Gastroesophageal sphincter (tissue), 3 donors: ENCODE measurements at regions not wholly inside any gene's neighbourhood (a gene's known extent, or its start where the extent isn't known, plus 50 kb on each side); places are given as distances from the start of the nearest gene placed in this dataset.
"Not testable (repeated sequence)": the region's sequence is repeated elsewhere in the genome, so short reads cannot be mapped to it uniquely, and the experiment has no call there.

Experiments used
- CTCF ChIP-seq, 4 experiments: fragments of 200-600 bp in 2 of 4; fragments of 450-650 bp in 2 of 4; sonication (generic) in 1 of 4; IDR thresholded peaks; one replicate each; pipeline ENCODE4 v1.5.1; 2017 to 2019; ENCODE audit warnings: antibody characterized with exemption in 4 of 4, mild to moderate bottlenecking in 2 of 4, moderate library complexity in 2 of 4
- EP300 ChIP-seq: sonication (generic); formaldehyde crosslinking; IDR thresholded peaks from one replicate; pipeline ENCODE4 v1.6.1; 2017; ENCODE audit warnings: antibody characterized with exemption, mild to moderate bottlenecking
- POLR2A ChIP-seq, 2 donors: fragments of 450-650 bp; IDR thresholded peaks; one replicate each; pipeline ENCODE4 v1.6.1; 2017; ENCODE audit warnings: antibody characterized with exemption in 2 of 2, mild to moderate bottlenecking in 2 of 2, moderate library complexity in 1 of 2
- POLR2AphosphoS5 ChIP-seq: sonication (generic); formaldehyde crosslinking; IDR thresholded peaks from one replicate; pipeline ENCODE4 v1.6.1; 2017; ENCODE audit warnings: antibody characterized with exemption

- TF ChIP-seq CTCF (IDR thresholded peaks at IDR 0.05); POLR2A (IDR thresholded peaks at IDR 0.05); POLR2AphosphoS5; EP300: not testable (repeated sequence)
Observed at GRCh38 chr16:85287815-85288109, 175.5 kb upstream of the CIBAR2 start.
